NCI-H2196 (cell line): ENCODE measurements at regions not wholly inside any gene's neighbourhood (a gene's known extent, or its start where the extent isn't known, plus 50 kb on each side); places are given as distances from the start of the nearest gene placed in this dataset.

ENCODE experiments used
- DNase-seq: peaks from one replicate; lab custom pipeline; 2025; ENCODE audit not compliant: unreplicated experiment; lab: John Stamatoyannopoulos, UW

- no peak for DNase-seq
Observed at GRCh38 chr6:74134327-74134726, 438.3 kb downstream of the CD109 start.

- DNase-seq: no peak
Observed at GRCh38 chr6:74133073-74133472, 437.1 kb downstream of the CD109 start.

GRCh38 chr6:74130641-74131040 lies 434.6 kb downstream of the CD109 start:
- no peak for DNase-seq

DNA sequence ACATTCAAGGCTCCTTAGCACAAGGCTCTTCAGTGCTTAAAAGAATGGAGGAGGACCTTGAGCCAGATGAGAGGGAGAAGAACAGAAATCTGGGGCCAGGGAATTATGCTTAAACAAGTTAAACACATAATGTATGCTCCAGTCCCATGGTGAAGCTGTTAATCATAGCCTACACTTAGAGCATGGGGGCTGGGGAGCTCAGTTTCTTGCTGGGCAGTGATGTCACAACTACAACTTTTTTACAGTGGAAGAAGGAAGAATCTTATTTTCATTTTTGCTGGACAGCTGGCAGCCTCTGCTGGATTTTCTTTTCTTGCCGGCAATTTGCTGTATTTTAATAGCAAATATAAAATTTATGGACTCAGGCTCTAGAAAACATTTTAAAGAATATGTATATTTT lies 432.5 kb downstream of the CD109 start:
- no peak for DNase-seq

DNA sequence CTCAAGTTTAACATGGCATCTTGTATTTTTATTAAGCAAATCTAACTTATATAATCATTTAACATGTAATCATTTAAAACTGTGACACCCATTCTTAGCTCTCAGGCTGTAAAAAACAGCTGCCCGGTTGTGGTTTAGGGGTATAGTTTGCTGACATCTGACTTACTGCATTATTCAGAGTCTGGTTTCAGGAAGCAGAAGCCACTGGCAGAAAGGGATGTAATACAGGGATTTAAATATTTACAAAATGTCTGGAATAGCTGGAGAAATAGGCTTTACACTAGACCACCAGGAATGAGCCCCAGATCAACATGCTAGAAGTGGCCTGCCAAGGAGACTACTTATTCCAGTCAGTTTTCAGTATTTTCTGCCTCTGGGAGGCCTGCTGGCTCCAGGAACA lies 421.1 kb downstream of the CD109 start:
- DNase-seq: no peak

GRCh38 chr6:74115674-74116073 lies 419.7 kb downstream of the CD109 start:
- no peak for DNase-seq

DNA sequence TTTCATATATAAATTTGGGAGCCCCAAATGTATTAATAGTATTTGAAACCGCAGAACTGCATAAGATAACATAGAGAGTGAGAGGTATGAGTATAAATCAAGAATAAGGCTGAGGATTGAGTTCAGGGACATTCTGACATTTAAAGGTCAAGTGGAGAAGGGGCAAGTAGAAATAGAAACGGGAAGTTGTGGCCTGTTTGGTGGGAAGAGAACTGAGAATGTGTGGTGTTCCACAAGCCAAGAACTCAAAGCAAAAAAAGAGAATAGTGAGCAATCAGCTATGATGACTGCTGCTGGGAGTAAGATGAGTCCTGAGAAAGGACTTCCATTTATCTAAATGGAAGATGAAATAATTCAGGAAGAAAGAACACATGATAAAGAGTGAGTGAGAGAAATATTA lies 418.4 kb downstream of the CD109 start:
- DNase-seq: no peak

- DNase-seq: no peak
Observed at GRCh38 chr6:74113901-74114300, 417.9 kb downstream of the CD109 start.

DNA sequence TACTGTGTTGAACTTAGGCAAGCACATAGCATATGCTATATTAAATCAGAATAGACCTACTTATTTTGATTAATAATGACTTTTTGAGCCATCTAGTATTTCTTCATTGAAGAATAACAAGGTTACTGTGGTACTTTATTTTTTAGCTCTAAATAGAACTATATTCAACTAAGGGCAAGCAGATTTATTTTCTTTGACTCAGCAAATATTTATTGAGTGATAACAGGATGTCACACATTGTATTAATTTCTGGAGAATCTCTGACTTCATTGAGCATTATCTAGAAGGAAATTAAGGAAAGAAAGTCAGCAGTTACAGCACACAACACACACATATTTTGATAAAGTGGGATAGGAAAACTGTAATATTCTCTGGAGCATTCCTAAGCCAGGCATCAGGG lies 407.4 kb downstream of the CD109 start:
- no peak for DNase-seq

GRCh38 chr6:74100719-74101287 lies 404.8 kb downstream of the CD109 start:
- DNase-seq: no peak

DNA sequence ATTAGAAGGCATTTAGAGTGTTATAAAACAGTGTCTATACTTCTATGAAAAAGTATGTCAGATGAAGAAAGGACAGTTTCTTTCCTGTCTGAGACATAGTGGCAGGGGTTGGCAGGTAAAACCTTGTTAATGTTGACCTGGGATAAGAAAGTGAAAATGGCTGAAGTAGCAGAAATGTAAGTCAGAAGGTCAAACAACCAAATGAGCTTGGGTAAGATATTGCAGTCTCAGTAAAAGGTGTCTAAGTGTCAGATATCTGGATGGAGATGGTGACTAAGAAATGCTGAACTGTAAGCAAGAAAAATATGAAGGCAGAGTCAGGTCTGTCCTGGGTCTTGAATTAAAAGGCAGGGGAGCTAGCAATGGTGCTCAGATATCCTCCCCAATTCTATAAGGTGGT lies 400.3 kb downstream of the CD109 start:
- no peak for DNase-seq

- DNase-seq: no peak
Observed at GRCh38 chr6:74093361-74093760, 397.4 kb downstream of the CD109 start.

- DNase-seq: no peak
Observed at GRCh38 chr6:74091794-74092157, 395.8 kb downstream of the CD109 start.

- DNase-seq: peak; percentile 36
Observed at GRCh38 chr6:74091136-74091793, 395.3 kb downstream of the CD109 start.

DNA sequence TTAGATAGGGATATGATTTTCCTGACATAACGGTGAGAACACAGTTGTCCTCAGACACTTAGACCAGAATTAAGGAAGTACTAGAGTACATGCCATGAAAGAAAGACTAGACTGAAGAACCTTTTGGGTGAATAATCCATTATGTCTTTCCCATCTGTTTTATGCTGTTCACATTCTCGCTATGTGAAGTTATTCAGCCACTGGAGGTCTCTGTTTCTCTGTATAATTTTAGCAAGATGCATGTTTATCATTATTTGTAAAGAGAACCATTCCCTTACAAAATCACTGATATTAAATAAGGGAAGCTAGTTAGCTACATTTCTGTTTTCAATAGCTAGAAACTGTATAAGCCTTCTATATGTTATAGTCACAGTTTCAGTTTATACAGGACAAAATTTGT lies 391.9 kb downstream of the CD109 start:
- no peak for DNase-seq

DNA sequence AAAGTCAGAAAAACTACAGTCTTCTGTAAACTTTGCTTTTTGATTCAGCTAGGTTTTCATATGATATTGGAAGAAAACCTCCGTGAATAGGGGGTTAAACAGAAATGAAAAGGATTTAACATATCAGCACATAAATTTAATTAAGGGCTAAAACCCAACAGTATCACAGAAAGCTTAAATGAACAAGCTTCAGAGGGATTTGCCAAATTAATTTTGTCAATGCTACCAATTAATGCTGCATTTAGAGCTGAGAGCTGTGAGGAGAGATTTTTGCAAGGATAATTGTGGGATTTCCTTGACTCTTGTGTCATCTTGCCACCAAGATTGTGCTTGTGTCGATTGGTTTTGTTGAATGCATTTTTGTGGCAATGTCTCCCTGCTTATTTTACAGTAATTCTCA lies 379.9 kb downstream of the CD109 start:
- DNase-seq: no peak

- no peak for DNase-seq
Observed at GRCh38 chr6:74075323-74075722, 379.3 kb downstream of the CD109 start.

GRCh38 chr6:74074645-74075044 lies 378.6 kb downstream of the CD109 start:
- no peak for DNase-seq

DNA sequence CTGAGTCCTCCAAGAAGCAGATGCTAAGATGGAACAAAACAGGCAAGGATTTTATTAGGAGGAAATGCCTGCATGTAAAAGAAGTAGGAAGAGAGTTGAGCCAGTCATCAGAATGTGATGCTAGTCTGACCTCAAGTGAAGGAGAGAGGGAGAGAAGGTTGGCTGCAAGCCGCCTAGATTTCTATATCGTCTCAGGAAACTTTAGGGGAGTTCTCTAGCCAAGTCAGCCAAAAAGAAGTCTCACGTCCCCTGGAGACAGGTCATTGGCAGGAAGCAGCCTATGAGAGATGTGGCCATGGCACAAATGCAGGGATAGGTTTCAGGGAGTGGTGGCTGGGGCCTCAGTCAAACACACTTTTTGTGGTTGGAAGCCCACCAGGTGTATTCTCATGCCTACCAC lies 378.0 kb downstream of the CD109 start:
- no peak for DNase-seq

GRCh38 chr6:74073429-74073828 lies 377.4 kb downstream of the CD109 start:
- DNase-seq: no peak

- DNase-seq: no peak
Observed at GRCh38 chr6:74071214-74071613, 375.2 kb downstream of the CD109 start.

DNA sequence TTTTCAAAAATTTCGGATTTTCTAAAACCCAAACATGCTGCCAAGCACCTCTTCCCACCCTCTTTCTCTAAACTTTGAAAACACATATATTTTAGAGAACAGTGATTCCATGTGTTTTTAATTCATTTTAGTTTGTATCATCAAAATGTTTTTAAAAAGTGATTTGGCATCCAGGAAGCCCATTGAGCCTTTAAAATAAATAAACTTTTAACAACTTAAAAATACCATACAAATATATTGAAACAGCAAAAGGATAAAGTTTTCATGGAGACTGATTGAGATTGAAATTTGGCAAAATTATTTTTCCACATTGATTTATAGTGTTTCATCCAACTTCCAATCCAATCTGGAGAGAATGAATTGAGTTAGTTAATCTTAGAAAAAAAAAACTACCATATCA lies 374.7 kb downstream of the CD109 start:
- no peak for DNase-seq

- no peak for DNase-seq
Observed at GRCh38 chr6:74070091-74070490, 374.1 kb downstream of the CD109 start.
